ENCODE measurements at regions not wholly inside any gene's neighbourhood (a gene's known extent, or its start where the extent isn't known, plus 50 kb on each side); places are given as distances from the start of the nearest gene placed in this dataset.

DNA sequence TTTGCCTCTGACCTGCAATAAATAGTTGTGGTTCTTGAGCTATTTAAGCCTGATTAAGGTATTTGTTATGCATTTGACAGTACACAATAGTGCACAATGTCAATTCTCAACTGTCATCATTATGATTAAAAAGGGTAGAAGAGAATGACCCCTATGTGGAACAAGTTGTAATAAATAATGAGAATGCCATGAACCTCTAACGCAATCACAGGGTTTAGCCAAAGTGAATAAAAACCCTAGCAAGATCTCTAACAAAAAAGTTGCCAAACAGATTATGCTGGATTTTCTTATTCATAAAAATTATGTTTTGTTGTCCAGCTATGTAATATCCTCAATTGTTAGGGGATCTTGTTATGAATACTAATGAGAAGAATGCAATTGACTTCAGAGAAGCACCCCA is 387.4 kb downstream of the GPAT3 start:
- TF ChIP-seq HDGF (IDR thresholded peaks at IDR 0.05; ENCODE audit: borderline replicate concordance): no peak
- no peak for TF ChIP-seq FOXM1 (IDR thresholded peaks at IDR 0.05; ENCODE audit: borderline replicate concordance)
- TF ChIP-seq CTBP1 (IDR thresholded peaks at IDR 0.05; ENCODE audit: borderline replicate concordance): no peak
- TF ChIP-seq FOXA1 (IDR thresholded peaks at IDR 0.05): no peak
- TF ChIP-seq SP1 (IDR thresholded peaks at IDR 0.05): no peak
- TF ChIP-seq BHLHE40 (IDR thresholded peaks at IDR 0.05; ENCODE audit: borderline replicate concordance): no peak
- no peak for TF ChIP-seq FOXK2 (IDR thresholded peaks at IDR 0.05)
- TF ChIP-seq, protein P1, sequence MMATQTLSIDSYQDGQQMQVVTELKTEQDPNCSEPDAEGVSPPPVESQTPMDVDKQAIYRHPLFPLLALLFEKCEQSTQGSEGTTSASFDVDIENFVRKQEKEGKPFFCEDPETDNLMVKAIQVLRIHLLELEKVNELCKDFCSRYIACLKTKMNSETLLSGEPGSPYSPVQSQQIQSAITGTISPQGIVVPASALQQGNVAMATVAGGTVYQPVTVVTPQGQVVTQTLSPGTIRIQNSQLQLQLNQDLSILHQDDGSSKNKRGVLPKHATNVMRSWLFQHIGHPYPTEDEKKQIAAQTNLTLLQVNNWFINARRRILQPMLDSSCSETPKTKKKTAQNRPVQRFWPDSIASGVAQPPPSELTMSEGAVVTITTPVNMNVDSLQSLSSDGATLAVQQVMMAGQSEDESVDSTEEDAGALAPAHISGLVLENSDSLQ (IDR thresholded peaks at IDR 0.05): no peak
- no peak for TF ChIP-seq ZNF384 (IDR thresholded peaks at IDR 0.05)
- TF ChIP-seq SUZ12 (IDR thresholded peaks at IDR 0.05): no peak
